ENCODE measurements at regions not wholly inside any gene's neighbourhood (a gene's known extent, or its start where the extent isn't known, plus 50 kb on each side); places are given as distances from the start of the nearest gene placed in this dataset.

GRCh38 chr12:73612551-73612950 is 925.1 kb upstream of the ATXN7L3B start:
- Histone ChIP-seq H3K36me3 (no peaks in the 10 kb centered on the region), H3K4me1 (no peaks in the 10 kb centered on the region), H3K27me3 (no peaks in the 10 kb centered on the region), H3K4me3 (no peak overlapping the region), H3K27ac (no peak overlapping the region), H3K9me3 (peaks cover 0 to 3% (median 0%) of the 10 kb centered on the region in 4 donors)
- TF ChIP-seq, protein P1, sequence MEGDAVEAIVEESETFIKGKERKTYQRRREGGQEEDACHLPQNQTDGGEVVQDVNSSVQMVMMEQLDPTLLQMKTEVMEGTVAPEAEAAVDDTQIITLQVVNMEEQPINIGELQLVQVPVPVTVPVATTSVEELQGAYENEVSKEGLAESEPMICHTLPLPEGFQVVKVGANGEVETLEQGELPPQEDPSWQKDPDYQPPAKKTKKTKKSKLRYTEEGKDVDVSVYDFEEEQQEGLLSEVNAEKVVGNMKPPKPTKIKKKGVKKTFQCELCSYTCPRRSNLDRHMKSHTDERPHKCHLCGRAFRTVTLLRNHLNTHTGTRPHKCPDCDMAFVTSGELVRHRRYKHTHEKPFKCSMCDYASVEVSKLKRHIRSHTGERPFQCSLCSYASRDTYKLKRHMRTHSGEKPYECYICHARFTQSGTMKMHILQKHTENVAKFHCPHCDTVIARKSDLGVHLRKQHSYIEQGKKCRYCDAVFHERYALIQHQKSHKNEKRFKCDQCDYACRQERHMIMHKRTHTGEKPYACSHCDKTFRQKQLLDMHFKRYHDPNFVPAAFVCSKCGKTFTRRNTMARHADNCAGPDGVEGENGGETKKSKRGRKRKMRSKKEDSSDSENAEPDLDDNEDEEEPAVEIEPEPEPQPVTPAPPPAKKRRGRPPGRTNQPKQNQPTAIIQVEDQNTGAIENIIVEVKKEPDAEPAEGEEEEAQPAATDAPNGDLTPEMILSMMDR (IDR thresholded peaks at IDR 0.05): no peak
- TF ChIP-seq POLR2A (IDR thresholded peaks at IDR 0.05) (no peak), EP300 (IDR thresholded peaks at IDR 0.05) (no peak)
- no peak for DNase-seq (ENCODE audit: low spot score in 2 of 2)

DNA sequence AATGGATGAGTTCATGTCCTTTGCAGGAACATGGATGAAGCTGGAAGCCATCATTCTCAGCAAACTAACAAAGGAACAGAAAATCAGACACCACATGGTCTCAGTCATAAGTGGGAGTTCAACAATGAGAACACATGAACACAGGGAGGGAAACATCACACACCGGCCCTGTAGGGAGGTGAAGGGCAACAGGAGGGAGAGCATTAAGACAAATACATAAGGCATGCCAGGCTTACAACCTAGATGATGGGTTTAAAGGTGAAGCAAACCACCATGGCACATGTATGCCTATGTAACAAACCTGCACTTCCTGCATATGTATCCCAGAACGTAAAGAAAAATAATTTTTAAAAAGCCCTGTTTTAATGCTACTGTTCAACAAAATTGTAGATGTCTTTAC is 914.2 kb upstream of the ATXN7L3B start:
- TF ChIP-seq, protein P1 (IDR thresholded peaks at IDR 0.05): no peak
- Histone ChIP-seq H3K4me1 (no peaks in the 10 kb centered on the region), H3K9me3 (no peaks in the 10 kb centered on the region), H3K27me3 (no peaks in the 10 kb centered on the region), H3K36me3 (no peaks in the 10 kb centered on the region), H3K4me3 (no peak overlapping the region), H3K27ac (no peak overlapping the region)
- DNase-seq (ENCODE audit: low spot score in 2 of 2): no peak
- 86 to 98% methylated on average over 2 of the region's 2 CpGs for WGBS, 2 donors

GRCh38 chr12:73625226-73625625 is 912.4 kb upstream of the ATXN7L3B start:
- Histone ChIP-seq H3K36me3 (no peaks in the 10 kb centered on the region), H3K27ac (no peak overlapping the region), H3K4me1 (no peaks in the 10 kb centered on the region), H3K27me3 (no peaks in the 10 kb centered on the region), H3K4me3 (no peak overlapping the region), H3K9me3 (no peaks in the 10 kb centered on the region)
- no peak for DNase-seq (ENCODE audit: low spot score in 2 of 2)
- TF ChIP-seq EP300 (IDR thresholded peaks at IDR 0.05) (no peak), POLR2A (IDR thresholded peaks at IDR 0.05) (no peak)
- TF ChIP-seq, protein P1 (IDR thresholded peaks at IDR 0.05): no peak

- Histone ChIP-seq H3K4me1 (no peaks in the 10 kb centered on the region), H3K4me3 (no peak overlapping the region), H3K36me3 (no peaks in the 10 kb centered on the region), H3K9me3 (no peaks in the 10 kb centered on the region), H3K27me3 (no peaks in the 10 kb centered on the region), H3K27ac (no peak overlapping the region)
- TF ChIP-seq EP300 (IDR thresholded peaks at IDR 0.05): no peak
- TF ChIP-seq, protein P1 (IDR thresholded peaks at IDR 0.05): no peak
- TF ChIP-seq POLR2A (IDR thresholded peaks at IDR 0.05): no peak
- WGBS, 2 donors: 78 to 83% methylated on average over 5 of the region's 5 CpGs
- no peak for DNase-seq (ENCODE audit: low spot score in 2 of 2)
Observed at GRCh38 chr12:73629171-73629570, 908.5 kb upstream of the ATXN7L3B start.

- 29 to 30% methylated on average over 4 of the region's 4 CpGs for WGBS, 2 donors
- no peak for DNase-seq (ENCODE audit: low spot score in 2 of 2)
Observed at GRCh38 chr12:73629893-73630831, 907.5 kb upstream of the ATXN7L3B start.

More at GRCh38 chr12:73629893-73630831, 907.5 kb upstream of the ATXN7L3B start:
- Histone ChIP-seq H3K4me1 (no peaks in the 10 kb centered on the region), H3K27me3 (no peaks in the 10 kb centered on the region), H3K9me3 (no peaks in the 10 kb centered on the region), H3K27ac (no peak overlapping the region), H3K36me3 (no peaks in the 10 kb centered on the region), H3K4me3 (no peak overlapping the region)
- TF ChIP-seq POLR2A (IDR thresholded peaks at IDR 0.05): no peak
- TF ChIP-seq EP300 (IDR thresholded peaks at IDR 0.05): no peak
- TF ChIP-seq, protein P1 (IDR thresholded peaks at IDR 0.05): no peak

Measured in tibial nerve (tissue), 4 donors.